Nephron (organoid): ENCODE measurements at regions not wholly inside any gene's neighbourhood (a gene's known extent, or its start where the extent isn't known, plus 50 kb on each side); places are given as distances from the start of the nearest gene placed in this dataset.

Experiments used
- H3K27ac Mint-ChIP-seq, 3 experiments: 2 replicates each; pipeline ENCODE4 v1.8.0; 2020; ENCODE audit warnings: mixed read lengths in 3 of 3, mild to moderate bottlenecking in 2 of 3, moderate library complexity in 1 of 3
- H3K27me3 Mint-ChIP-seq: 2 replicates; pipeline ENCODE4 v1.8.0; 2021; ENCODE audit warnings: low read depth, mild to moderate bottlenecking, moderate library complexity, mixed read lengths
- H3K36me3 Mint-ChIP-seq: 2 replicates; pipeline ENCODE4 v1.8.0; 2020; ENCODE audit warnings: low read depth, mixed read lengths
- H3K4me1 Mint-ChIP-seq: 2 replicates; pipeline ENCODE4 v1.8.0; 2020; ENCODE audit warnings: mixed read lengths
- H3K4me3 Mint-ChIP-seq, 3 experiments: 2 replicates each; pipeline ENCODE4 v1.8.0; 2020; ENCODE audit warnings: mild to moderate bottlenecking in 3 of 3, mixed read lengths in 3 of 3, moderate library complexity in 2 of 3
- H3K9me3 Mint-ChIP-seq: 2 replicates; pipeline ENCODE4 v1.8.0; 2020; ENCODE audit warnings: mixed read lengths
- CTCF ChIP-seq, 3 experiments: fragments of 200-600 bp; sonication (generic); IDR thresholded peaks; one replicate each; pipeline ENCODE4 v1.5.0; 2021; ENCODE audit warnings: antibody characterized with exemption in 3 of 3; ENCODE audit not compliant: unreplicated experiment in 3 of 3

- H3K36me3 Mint-ChIP-seq: no peaks in the 10 kb centered on the region
- no peak overlapping the region for H3K4me3 Mint-ChIP-seq
- no peak for TF ChIP-seq CTCF (IDR thresholded peaks at IDR 0.05; ENCODE audit: unreplicated experiment in 3 of 3)
- H3K27me3 Mint-ChIP-seq: no peaks in the 10 kb centered on the region
- no peak overlapping the region for H3K27ac Mint-ChIP-seq
- H3K4me1 Mint-ChIP-seq: no peaks in the 10 kb centered on the region
- H3K9me3 Mint-ChIP-seq: peaks cover 53% of the 10 kb centered on the region
Measured at GRCh38 chr10:42491801-42492200, 146.6 kb downstream of the ZNF33B start.

- Mint-ChIP-seq H3K36me3 (no peaks in the 10 kb centered on the region), H3K9me3 (peaks cover 55% of the 10 kb centered on the region), H3K4me1 (no peaks in the 10 kb centered on the region), H3K4me3 (no peak overlapping the region), H3K27ac (no peak overlapping the region), H3K27me3 (no peaks in the 10 kb centered on the region)
- TF ChIP-seq CTCF (IDR thresholded peaks at IDR 0.05; ENCODE audit: unreplicated experiment in 3 of 3): no peak
Measured at GRCh38 chr10:42491001-42491592, 147.3 kb downstream of the ZNF33B start.

- Mint-ChIP-seq H3K36me3 (no peaks in the 10 kb centered on the region), H3K27ac (no peak overlapping the region), H3K27me3 (no peaks in the 10 kb centered on the region), H3K4me1 (no peaks in the 10 kb centered on the region), H3K4me3 (no peak overlapping the region), H3K9me3 (peaks cover 54% of the 10 kb centered on the region)
- no peak for TF ChIP-seq CTCF (IDR thresholded peaks at IDR 0.05; ENCODE audit: unreplicated experiment in 3 of 3)
Measured at GRCh38 chr10:42490368-42490767, 148.0 kb downstream of the ZNF33B start.

GRCh38 chr10:42488416-42488815 lies 150.0 kb downstream of the ZNF33B start:
- Mint-ChIP-seq H3K27ac (no peak overlapping the region), H3K4me3 (no peak overlapping the region), H3K27me3 (no peaks in the 10 kb centered on the region), H3K36me3 (peaks cover 3% of the 10 kb centered on the region), H3K9me3 (peaks cover 53% of the 10 kb centered on the region), H3K4me1 (no peaks in the 10 kb centered on the region)
- no peak for TF ChIP-seq CTCF (IDR thresholded peaks at IDR 0.05; ENCODE audit: unreplicated experiment in 3 of 3)

GRCh38 chr10:42482411-42482810 lies 156.0 kb downstream of the ZNF33B start:
- Mint-ChIP-seq H3K27me3 (no peaks in the 10 kb centered on the region), H3K4me3 (no peak overlapping the region), H3K36me3 (peaks cover 3% of the 10 kb centered on the region), H3K27ac (no peak overlapping the region), H3K4me1 (no peaks in the 10 kb centered on the region), H3K9me3 (peaks cover 45% of the 10 kb centered on the region)
- TF ChIP-seq CTCF (IDR thresholded peaks at IDR 0.05; ENCODE audit: unreplicated experiment in 3 of 3): no peak

- Mint-ChIP-seq H3K9me3 (peaks cover 48% of the 10 kb centered on the region), H3K27ac (no peak overlapping the region), H3K4me3 (no peak overlapping the region), H3K36me3 (peaks cover 1% of the 10 kb centered on the region), H3K4me1 (no peaks in the 10 kb centered on the region), H3K27me3 (no peaks in the 10 kb centered on the region)
- TF ChIP-seq CTCF (IDR thresholded peaks at IDR 0.05; ENCODE audit: unreplicated experiment in 3 of 3): no peak
Measured at GRCh38 chr10:42479057-42479456, 159.3 kb downstream of the ZNF33B start.
